Natural killer cell (primary cell): ENCODE measurements at regions not wholly inside any gene's neighbourhood (a gene's known extent, or its start where the extent isn't known, plus 50 kb on each side); places are given as distances from the start of the nearest gene placed in this dataset.

Source experiments
- ATAC-seq, 3 donors: fragments of 150-1000 bp in 2 of 3; fragments of 200-7000 bp in 1 of 3; cut with Tn5 transposase; 1 replicate in 1 of 3; 2 replicates in 2 of 3; pipeline ENCODE4 v1.10.0; 2021; ENCODE audit warnings: mild to moderate bottlenecking in 2 of 3, moderate library complexity in 2 of 3
- DNase-seq, 2 donors: peaks; one replicate each; pipeline versions ENCODE4 v3.0.0 to v3.0.0-alpha.2; 2013 to 2021; ENCODE audit warnings: mixed read lengths in 1 of 2
- H3K27ac ChIP-seq: one replicate; pipeline ENCODE4 v1.5.1; 2013; ENCODE audit warnings: mild to moderate bottlenecking, low read length
- H3K27me3 ChIP-seq: one replicate; pipeline ENCODE4 v1.6.1; 2013; ENCODE audit warnings: low read length; ENCODE audit not compliant: control insufficient read depth, insufficient read depth
- H3K36me3 ChIP-seq: one replicate; pipeline ENCODE4 v1.6.1; 2013; ENCODE audit warnings: low read length; ENCODE audit not compliant: control insufficient read depth, insufficient read depth
- H3K4me1 ChIP-seq: one replicate; pipeline ENCODE4 v1.6.1; 2013; ENCODE audit warnings: low read length; ENCODE audit not compliant: control insufficient read depth, insufficient read depth
- H3K4me3 ChIP-seq: one replicate; pipeline ENCODE4 v1.5.1; 2013; ENCODE audit warnings: low read length
- H3K9me3 ChIP-seq: one replicate; pipeline ENCODE4 v1.6.1; 2013; ENCODE audit warnings: low read length; ENCODE audit not compliant: control insufficient read depth, insufficient read depth
- H3K27ac Mint-ChIP-seq, 2 donors: one replicate each; pipeline ENCODE4 v1.8.0; 2022; ENCODE audit warnings: mild to moderate bottlenecking in 2 of 2, mixed read lengths in 2 of 2, moderate library complexity in 1 of 2
- H3K27me3 Mint-ChIP-seq, 2 donors: one replicate each; pipeline ENCODE4 v1.8.0; 2022; ENCODE audit warnings: low read depth in 2 of 2, mixed read lengths in 2 of 2
- H3K36me3 Mint-ChIP-seq: one replicate; pipeline ENCODE4 v1.8.0; 2022; ENCODE audit warnings: mixed read lengths
- H3K4me1 Mint-ChIP-seq, 2 donors: one replicate each; pipeline ENCODE4 v1.8.0; 2022; ENCODE audit warnings: mixed read lengths in 2 of 2
- H3K4me3 Mint-ChIP-seq: one replicate; pipeline ENCODE4 v1.8.0; 2022; ENCODE audit warnings: mild to moderate bottlenecking, moderate library complexity, mixed read lengths
- H3K9me3 Mint-ChIP-seq, 2 donors: one replicate each; pipeline ENCODE4 v1.8.0; 2022; ENCODE audit warnings: mixed read lengths in 2 of 2
- CTCF ChIP-seq: fragments of 200-600 bp; IDR thresholded peaks from one replicate; pipeline ENCODE4 v1.8.0; 2022; ENCODE audit warnings: antibody characterized with exemption
- WGBS: methylation state at CpG from one replicate; pipeline ENCODE4 v1.1.7; 2013; ENCODE audit warnings: missing lambda C conversion rate; ENCODE audit not compliant: insufficient coverage; 5-methylcytosine and 5-hydroxymethylcytosine counted together
- intact Hi-C: fragments of 100-400 bp; cut with micrococcal nuclease; formaldehyde crosslinking; loops from one replicate; pipeline ENCODE4 v1.14.2; 2022

- Mint-ChIP-seq H3K27ac (no peak overlapping the region), H3K9me3 (peaks cover 12 to 17% of the 10 kb centered on the region in 2 donors), H3K27me3 (no peaks in the 10 kb centered on the region), H3K4me3 (no peak overlapping the region), H3K4me1 (no peaks in the 10 kb centered on the region), H3K36me3 (peaks cover 7% of the 10 kb centered on the region)
- no peak for DNase-seq
- ATAC-seq: no peak
- H3K4me3 ChIP-seq: no peak overlapping the region
- intact Hi-C loops: no loop called here
- 100% methylated on average over 1 of the region's 2 CpGs for WGBS
- H3K36me3 ChIP-seq: no peaks in the 10 kb centered on the region
- no peak overlapping the region for H3K27ac ChIP-seq
- H3K27me3 ChIP-seq: no peaks in the 10 kb centered on the region
- no peaks in the 10 kb centered on the region for H3K4me1 ChIP-seq
- TF ChIP-seq CTCF: no peak
- no peaks in the 10 kb centered on the region for H3K9me3 ChIP-seq
Observed at GRCh38 chr2:183630964-183631363, 506.7 kb downstream of the NUP35 start.

GRCh38 chr2:183656121-183656520 lies 531.9 kb downstream of the NUP35 start:
- DNase-seq (no peak), ATAC-seq (no peak)
- Mint-ChIP-seq H3K4me3 (no peak overlapping the region), H3K27me3 (no peaks in the 10 kb centered on the region), H3K9me3 (peaks cover 9 to 13% of the 10 kb centered on the region in 2 donors), H3K27ac (no peak overlapping the region), H3K4me1 (no peaks in the 10 kb centered on the region), H3K36me3 (no peaks in the 10 kb centered on the region)
- Histone ChIP-seq H3K4me3 (no peak overlapping the region), H3K9me3 (peaks cover 3% of the 10 kb centered on the region), H3K36me3 (no peaks in the 10 kb centered on the region), H3K4me1 (no peaks in the 10 kb centered on the region), H3K27ac (no peak overlapping the region), H3K27me3 (no peaks in the 10 kb centered on the region)
- intact Hi-C loops: no loop called here
- WGBS: 68% methylated on average over 1 of the region's 1 CpG
- TF ChIP-seq CTCF: no peak

GRCh38 chr2:183665425-183665824 lies 541.2 kb downstream of the NUP35 start:
- no peaks in the 10 kb centered on the region for H3K27me3 ChIP-seq
- Mint-ChIP-seq H3K4me3 (no peak overlapping the region), H3K9me3 (peaks cover 16 to 17% of the 10 kb centered on the region in 2 donors), H3K4me1 (no peaks in the 10 kb centered on the region), H3K27ac (no peak overlapping the region), H3K36me3 (peaks cover 13% of the 10 kb centered on the region), H3K27me3 (no peaks in the 10 kb centered on the region)
- H3K27ac ChIP-seq: no peak overlapping the region
- intact Hi-C loops: no loop called here
- H3K9me3 ChIP-seq: no peaks in the 10 kb centered on the region
- ATAC-seq (no peak), DNase-seq (no peak)
- no peaks in the 10 kb centered on the region for H3K36me3 ChIP-seq
- 57% methylated on average over 2 of the region's 3 CpGs for WGBS
- H3K4me1 ChIP-seq: no peaks in the 10 kb centered on the region
- no peak overlapping the region for H3K4me3 ChIP-seq
- no peak for TF ChIP-seq CTCF

GRCh38 chr2:183666031-183666430 lies 541.8 kb downstream of the NUP35 start:
- intact Hi-C loops: no loop called here
- Histone ChIP-seq H3K9me3 (no peaks in the 10 kb centered on the region), H3K4me3 (no peak overlapping the region), H3K4me1 (no peaks in the 10 kb centered on the region), H3K27me3 (no peaks in the 10 kb centered on the region), H3K36me3 (no peaks in the 10 kb centered on the region), H3K27ac (no peak overlapping the region)
- Mint-ChIP-seq H3K9me3 (peaks cover 15 to 16% of the 10 kb centered on the region in 2 donors), H3K36me3 (peaks cover 13% of the 10 kb centered on the region), H3K4me3 (no peak overlapping the region), H3K4me1 (no peaks in the 10 kb centered on the region), H3K27ac (no peak overlapping the region), H3K27me3 (no peaks in the 10 kb centered on the region)
- 100% methylated on average over 1 of the region's 1 CpG for WGBS
- no peak for DNase-seq
- ATAC-seq: no peak
- TF ChIP-seq CTCF: no peak
